ENCODE measurements at regions not wholly inside any gene's neighbourhood (a gene's known extent, or its start where the extent isn't known, plus 50 kb on each side); places are given as distances from the start of the nearest gene placed in this dataset.

DNA sequence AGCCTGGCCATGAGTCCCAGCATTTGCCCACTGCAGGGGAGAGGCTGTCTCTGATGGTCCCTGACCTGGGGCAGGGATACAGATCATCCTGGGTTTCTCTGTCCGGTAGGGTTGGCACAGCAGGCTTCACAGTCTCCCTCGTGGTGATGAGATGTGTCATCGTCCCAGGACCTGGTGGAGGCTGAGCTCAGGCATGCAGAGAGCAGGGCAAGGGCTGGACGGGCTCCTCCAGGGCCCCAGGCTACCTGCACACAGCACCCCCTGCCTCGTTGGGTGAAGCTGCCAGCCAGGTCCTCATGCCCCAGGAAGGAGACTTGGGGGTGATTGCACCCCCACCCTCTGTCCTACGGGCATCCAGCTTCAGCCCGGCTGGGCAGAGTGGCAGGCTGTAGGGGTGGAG lies 155.8 kb upstream of the GSE1 start:
- ChIA-PET CTCF (interaction anchor here (0.8 kb wide), 1 partner anchor 37 kb away, joined by 3 read pairs; no protein-coding TSS in a partner anchor), POLR2A (ENCODE audit: unreplicated experiment) (no interaction called here)
- Histone ChIP-seq H3K4me2 (no peak overlapping the region; the same call in 1 of the 2 replicates), H3K27me3 (ENCODE audit: insufficient read depth, low read depth) (peaks cover 5% of the 10 kb centered on the region; the same call in 1 of the 2 replicates), H3K79me2 (ENCODE audit: low read depth) (no peaks in the 10 kb centered on the region), H4K20me1 (ENCODE audit: insufficient read depth) (no peaks in the 10 kb centered on the region), H3K4me1 (replicated peaks; ENCODE audit: insufficient read depth) (peaks cover 6% of the 10 kb centered on the region), H3K9me3 (ENCODE audit: insufficient read depth, low read depth) (no peaks in the 10 kb centered on the region), H3F3A (ENCODE audit: insufficient read depth, low read depth) (no peaks in the 10 kb centered on the region), H3K9me2 (ENCODE audit: insufficient read depth) (no peaks in the 10 kb centered on the region), H3K36me3 (ENCODE audit: low read depth) (no peaks in the 10 kb centered on the region), H3K4me3 (no peak overlapping the region), H2AFZ (no peak overlapping the region), H3K27ac (no peak overlapping the region)
- peak; percentile 36 to 61 for DNase-seq
- no peak for TF ChIP-seq EZH2 (IDR thresholded peaks at IDR 0.05; ENCODE audit: low read depth)
- no TSS peak for BruUV-seq (replicated peaks)
- intact Hi-C loops (cut with micrococcal nuclease; ENCODE audit: unreplicated experiment) = no loop called here

DNA sequence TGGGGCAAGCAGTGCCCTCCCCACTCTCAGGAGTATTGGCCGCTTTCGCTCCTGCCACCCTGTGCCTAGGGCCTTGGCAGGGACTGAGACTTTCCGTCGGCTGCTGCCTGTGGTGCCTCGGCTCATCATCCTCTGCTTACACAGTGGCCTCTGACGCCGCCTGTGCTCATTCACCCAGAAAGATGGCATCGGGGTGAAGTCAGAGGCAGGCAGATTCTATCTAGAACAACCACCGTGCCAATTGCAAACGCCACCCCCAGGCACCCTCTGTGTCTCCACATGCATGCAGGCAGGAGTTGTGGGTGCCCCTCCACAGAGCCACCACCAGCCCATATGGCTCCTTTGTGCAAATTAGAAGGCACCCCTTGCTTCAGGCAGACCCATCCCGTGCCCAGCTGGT lies 154.2 kb upstream of the GSE1 start:
- H3K27me3 ChIP-seq (ENCODE audit: insufficient read depth, low read depth) = peaks cover 5% of the 10 kb centered on the region; the same call in 1 of the 2 replicates

DNA sequence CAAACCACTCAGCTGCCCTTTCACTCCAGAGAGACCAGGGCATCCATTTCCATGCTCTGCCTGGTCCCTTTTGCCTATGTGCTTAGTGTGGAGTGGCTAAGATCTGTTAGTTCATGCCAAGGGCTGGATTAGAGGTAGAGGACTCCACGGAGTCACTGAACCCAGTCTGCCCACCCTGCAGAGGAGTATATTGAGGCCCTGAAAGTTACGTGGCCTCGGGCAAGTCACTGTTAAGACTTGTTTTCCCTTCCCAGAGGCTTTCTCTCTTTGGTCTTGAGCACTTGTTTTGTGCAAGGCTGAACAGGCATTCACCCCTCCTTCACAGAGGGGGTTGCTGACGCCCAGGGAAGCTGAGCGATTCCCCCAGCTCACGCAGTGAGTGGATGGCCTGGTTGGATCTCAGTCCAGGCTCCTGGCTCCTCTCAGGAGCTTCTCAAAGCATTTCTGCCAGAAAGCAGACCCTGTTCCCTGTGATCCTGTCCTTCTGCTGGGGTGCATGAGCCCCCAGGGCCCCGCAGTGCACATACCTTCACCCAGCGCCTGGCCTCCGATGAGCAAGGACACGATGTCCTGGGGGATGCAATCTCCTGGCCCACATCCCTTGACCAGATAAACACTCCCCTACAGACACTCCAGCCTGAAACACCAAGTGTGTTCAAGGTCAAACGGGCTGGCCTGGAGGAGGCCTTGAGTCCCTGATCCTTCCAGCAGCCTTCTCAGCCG lies 153.4 kb upstream of the GSE1 start:
- Histone ChIP-seq H3K36me3 (ENCODE audit: low read depth) (no peaks in the 10 kb centered on the region), H3K4me1 (replicated peaks; ENCODE audit: insufficient read depth) (peaks cover 6% of the 10 kb centered on the region), H3K4me2 (no peak overlapping the region), H3K4me3 (no peak overlapping the region), H4K20me1 (ENCODE audit: insufficient read depth) (no peaks in the 10 kb centered on the region), H3K27ac (no peak overlapping the region), H3K79me2 (ENCODE audit: low read depth) (no peaks in the 10 kb centered on the region), H2AFZ (no peak overlapping the region), H3K9me3 (ENCODE audit: insufficient read depth, low read depth) (no peaks in the 10 kb centered on the region), H3K9me2 (ENCODE audit: insufficient read depth) (no peaks in the 10 kb centered on the region), H3F3A (ENCODE audit: insufficient read depth, low read depth) (no peaks in the 10 kb centered on the region), H3K27me3 (ENCODE audit: insufficient read depth, low read depth) (peaks cover 5% of the 10 kb centered on the region; the same call in 1 of the 2 replicates)
- DNase-seq = no peak
- BruUV-seq (replicated peaks) = no TSS peak
- intact Hi-C loops (cut with micrococcal nuclease; ENCODE audit: unreplicated experiment) = no loop called here
- ChIA-PET CTCF (no interaction called here), POLR2A (ENCODE audit: unreplicated experiment) (interaction anchor here (0.6 kb wide), 1 partner anchor 319 kb away, joined by 9 read pairs; no protein-coding TSS in a partner anchor)
- TF ChIP-seq, protein P1, sequence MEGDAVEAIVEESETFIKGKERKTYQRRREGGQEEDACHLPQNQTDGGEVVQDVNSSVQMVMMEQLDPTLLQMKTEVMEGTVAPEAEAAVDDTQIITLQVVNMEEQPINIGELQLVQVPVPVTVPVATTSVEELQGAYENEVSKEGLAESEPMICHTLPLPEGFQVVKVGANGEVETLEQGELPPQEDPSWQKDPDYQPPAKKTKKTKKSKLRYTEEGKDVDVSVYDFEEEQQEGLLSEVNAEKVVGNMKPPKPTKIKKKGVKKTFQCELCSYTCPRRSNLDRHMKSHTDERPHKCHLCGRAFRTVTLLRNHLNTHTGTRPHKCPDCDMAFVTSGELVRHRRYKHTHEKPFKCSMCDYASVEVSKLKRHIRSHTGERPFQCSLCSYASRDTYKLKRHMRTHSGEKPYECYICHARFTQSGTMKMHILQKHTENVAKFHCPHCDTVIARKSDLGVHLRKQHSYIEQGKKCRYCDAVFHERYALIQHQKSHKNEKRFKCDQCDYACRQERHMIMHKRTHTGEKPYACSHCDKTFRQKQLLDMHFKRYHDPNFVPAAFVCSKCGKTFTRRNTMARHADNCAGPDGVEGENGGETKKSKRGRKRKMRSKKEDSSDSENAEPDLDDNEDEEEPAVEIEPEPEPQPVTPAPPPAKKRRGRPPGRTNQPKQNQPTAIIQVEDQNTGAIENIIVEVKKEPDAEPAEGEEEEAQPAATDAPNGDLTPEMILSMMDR (conservative IDR thresholded peaks at IDR 0.05) = no peak
- no peak for TF ChIP-seq EZH2 (IDR thresholded peaks at IDR 0.05; ENCODE audit: low read depth)

More for the DNA sequence above, 154.2 kb upstream of the GSE1 start:
- ChIA-PET CTCF (no interaction called here), POLR2A (ENCODE audit: unreplicated experiment) (no interaction called here)
- no peak overlapping the region for H3K4me3 ChIP-seq
- H3K79me2 ChIP-seq (ENCODE audit: low read depth) = no peaks in the 10 kb centered on the region
- no peak overlapping the region for H2AFZ ChIP-seq
- TF ChIP-seq, protein P1 (conservative IDR thresholded peaks at IDR 0.05) = no peak
- TF ChIP-seq EZH2 (IDR thresholded peaks at IDR 0.05; ENCODE audit: low read depth) = no peak
- H3K27ac ChIP-seq = no peak overlapping the region
- no peaks in the 10 kb centered on the region for H4K20me1 ChIP-seq (ENCODE audit: insufficient read depth)
- intact Hi-C loops (cut with micrococcal nuclease; ENCODE audit: unreplicated experiment) = no loop called here
- peaks cover 6% of the 10 kb centered on the region for H3K4me1 ChIP-seq (replicated peaks; ENCODE audit: insufficient read depth)
- no peaks in the 10 kb centered on the region for H3K36me3 ChIP-seq (ENCODE audit: low read depth)
- no peaks in the 10 kb centered on the region for H3K9me2 ChIP-seq (ENCODE audit: insufficient read depth)
- no peaks in the 10 kb centered on the region for H3F3A ChIP-seq (ENCODE audit: insufficient read depth, low read depth)
- no peak overlapping the region for H3K4me2 ChIP-seq
- DNase-seq = no peak
- BruUV-seq (replicated peaks) = no TSS peak
- H3K9me3 ChIP-seq (ENCODE audit: insufficient read depth, low read depth) = no peaks in the 10 kb centered on the region

All from PC-9 (cell line).